ENCODE measurements at regions not wholly inside any gene's neighbourhood (a gene's known extent, or its start where the extent isn't known, plus 50 kb on each side); places are given as distances from the start of the nearest gene placed in this dataset.

DNA sequence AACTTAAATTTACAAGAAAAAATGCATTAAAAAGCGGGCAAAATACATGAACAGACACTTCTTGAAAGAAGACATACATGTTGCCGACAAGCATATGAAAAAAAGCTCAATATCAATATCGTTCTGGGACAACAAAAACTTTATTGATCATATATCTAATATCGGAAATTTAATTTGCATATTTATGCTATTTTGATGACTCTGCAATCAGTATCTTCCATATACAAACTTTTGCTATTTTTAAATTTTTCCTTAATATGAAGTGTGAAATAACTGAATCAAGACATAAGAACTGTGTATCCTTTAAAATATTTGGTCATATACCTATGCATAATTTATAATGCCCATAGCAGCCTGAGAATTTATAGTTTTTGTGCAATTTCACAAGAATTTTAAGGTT lies 224.6 kb downstream of the ALX1 start:
- 81 to 84% methylated on average over 2 to 4 of the region's 4 CpGs for WGBS, 2 donors (ENCODE audit: low coverage in 1 of 2)
- no peak for ATAC-seq

DNA sequence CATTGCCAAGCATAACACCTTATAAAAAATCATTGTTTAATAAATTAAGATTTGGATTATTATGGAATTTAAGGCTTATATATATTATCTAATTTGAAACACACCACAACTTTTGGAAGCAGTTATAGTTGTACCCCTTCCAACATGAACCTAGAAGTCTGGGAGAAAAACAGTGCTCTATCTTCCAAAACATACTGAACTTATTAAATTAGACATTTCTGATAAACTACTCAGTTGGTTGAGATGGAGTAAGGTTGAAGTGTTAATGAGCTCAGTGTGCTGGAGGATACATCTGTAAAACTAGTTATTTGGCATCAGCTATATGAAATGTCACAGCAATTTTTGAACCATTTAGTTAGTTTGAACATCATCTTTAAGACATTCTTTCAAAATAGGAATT lies 227.4 kb downstream of the ALX1 start:
- TF ChIP-seq, protein P1, sequence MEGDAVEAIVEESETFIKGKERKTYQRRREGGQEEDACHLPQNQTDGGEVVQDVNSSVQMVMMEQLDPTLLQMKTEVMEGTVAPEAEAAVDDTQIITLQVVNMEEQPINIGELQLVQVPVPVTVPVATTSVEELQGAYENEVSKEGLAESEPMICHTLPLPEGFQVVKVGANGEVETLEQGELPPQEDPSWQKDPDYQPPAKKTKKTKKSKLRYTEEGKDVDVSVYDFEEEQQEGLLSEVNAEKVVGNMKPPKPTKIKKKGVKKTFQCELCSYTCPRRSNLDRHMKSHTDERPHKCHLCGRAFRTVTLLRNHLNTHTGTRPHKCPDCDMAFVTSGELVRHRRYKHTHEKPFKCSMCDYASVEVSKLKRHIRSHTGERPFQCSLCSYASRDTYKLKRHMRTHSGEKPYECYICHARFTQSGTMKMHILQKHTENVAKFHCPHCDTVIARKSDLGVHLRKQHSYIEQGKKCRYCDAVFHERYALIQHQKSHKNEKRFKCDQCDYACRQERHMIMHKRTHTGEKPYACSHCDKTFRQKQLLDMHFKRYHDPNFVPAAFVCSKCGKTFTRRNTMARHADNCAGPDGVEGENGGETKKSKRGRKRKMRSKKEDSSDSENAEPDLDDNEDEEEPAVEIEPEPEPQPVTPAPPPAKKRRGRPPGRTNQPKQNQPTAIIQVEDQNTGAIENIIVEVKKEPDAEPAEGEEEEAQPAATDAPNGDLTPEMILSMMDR (IDR thresholded peaks at IDR 0.05) = no peak
- no peak for TF ChIP-seq POLR2AphosphoS5 (IDR thresholded peaks at IDR 0.05)
- Histone ChIP-seq H3K9me3 (no peaks in the 10 kb centered on the region), H3K27me3 (no peaks in the 10 kb centered on the region), H3K4me3 (no peak overlapping the region), H3K36me3 (no peaks in the 10 kb centered on the region), H3K27ac (no peak overlapping the region), H3K4me1 (no peaks in the 10 kb centered on the region)
- no peak for ATAC-seq

More for the DNA sequence above, 224.6 kb downstream of the ALX1 start:
- Histone ChIP-seq H3K9me3 (no peaks in the 10 kb centered on the region), H3K27me3 (no peaks in the 10 kb centered on the region), H3K36me3 (no peaks in the 10 kb centered on the region), H3K27ac (no peak overlapping the region), H3K4me1 (no peaks in the 10 kb centered on the region), H3K4me3 (no peak overlapping the region)
- TF ChIP-seq POLR2A (IDR thresholded peaks at IDR 0.05) (no peak), EP300 (IDR thresholded peaks at IDR 0.05) (no peak), POLR2AphosphoS5 (IDR thresholded peaks at IDR 0.05) (no peak)
- TF ChIP-seq, protein P1 (IDR thresholded peaks at IDR 0.05) = no peak

DNA sequence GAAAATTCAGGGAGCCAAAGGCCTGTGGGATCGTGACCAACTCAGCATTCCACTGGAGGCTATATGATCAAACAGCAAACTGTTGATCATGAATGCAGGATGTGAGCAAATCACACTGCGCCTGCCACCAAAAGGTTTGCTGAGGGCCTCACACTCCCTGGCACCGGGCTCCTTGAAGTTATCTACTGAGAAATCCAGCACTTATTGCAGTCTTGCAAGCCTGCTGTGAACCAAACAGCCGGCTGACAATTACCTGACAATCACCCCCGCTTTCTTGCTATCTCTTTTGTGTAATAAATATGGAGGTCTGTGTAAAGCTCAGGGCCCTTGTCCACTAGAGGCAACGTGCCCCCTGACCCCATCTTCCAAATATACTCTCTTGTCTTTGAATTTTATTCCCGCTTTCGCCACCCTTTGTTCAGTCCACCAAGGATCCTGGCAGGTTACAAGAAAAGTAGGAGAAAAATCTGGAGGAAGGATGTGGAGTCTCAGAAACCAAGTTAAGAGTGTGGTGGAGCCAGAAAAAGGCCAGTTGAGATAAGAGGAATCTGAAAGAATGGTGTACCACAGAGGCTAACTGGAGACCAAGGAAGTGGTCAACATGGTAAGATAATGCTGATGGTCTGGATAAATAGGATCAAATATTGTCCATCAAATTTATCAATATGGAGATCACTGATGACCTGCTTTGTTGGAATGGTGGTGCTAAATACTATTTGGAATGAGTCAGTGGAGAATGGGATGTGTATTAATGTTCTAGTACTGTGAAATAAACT lies 229.2 kb downstream of the ALX1 start:
- ATAC-seq = no peak
- no peaks in the 10 kb centered on the region for H3K4me1 ChIP-seq
- WGBS, 2 donors (ENCODE audit: low coverage in 1 of 2) = 35 to 62% methylated on average over 6 to 8 of the region's 8 CpGs
- H3K27ac ChIP-seq = no peak overlapping the region
- no peaks in the 10 kb centered on the region for H3K9me3 ChIP-seq
- H3K36me3 ChIP-seq = no peaks in the 10 kb centered on the region
- no peaks in the 10 kb centered on the region for H3K27me3 ChIP-seq
- no peak overlapping the region for H3K4me3 ChIP-seq
- TF ChIP-seq POLR2AphosphoS5 (IDR thresholded peaks at IDR 0.05) = no peak
- no peak for TF ChIP-seq EP300 (IDR thresholded peaks at IDR 0.05)
- no peak for TF ChIP-seq POLR2A (IDR thresholded peaks at IDR 0.05)
- TF ChIP-seq, protein P1 (IDR thresholded peaks at IDR 0.05) = no peak

DNA sequence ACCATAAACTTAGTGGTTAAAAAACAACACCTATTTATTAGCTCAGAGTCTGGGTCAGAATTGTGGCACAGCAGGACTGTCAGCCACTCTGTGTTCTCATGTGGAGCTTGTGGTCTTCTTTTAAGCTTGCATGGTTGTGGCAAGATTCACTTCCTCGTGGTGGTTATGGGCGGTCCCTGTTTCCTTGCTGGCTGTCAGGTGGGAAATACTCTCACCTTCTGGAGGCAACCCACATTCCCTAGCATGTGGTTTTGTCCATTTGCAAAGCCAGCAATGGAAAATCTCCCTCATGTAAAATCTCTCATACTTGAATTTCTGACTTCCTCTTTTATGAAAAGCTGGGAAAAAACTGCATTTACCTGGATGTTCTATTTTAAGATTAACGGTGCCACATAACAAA lies 229.8 kb downstream of the ALX1 start:
- no peak overlapping the region for H3K27ac ChIP-seq
- H3K27me3 ChIP-seq = no peaks in the 10 kb centered on the region
- no peaks in the 10 kb centered on the region for H3K9me3 ChIP-seq
- H3K4me1 ChIP-seq = no peaks in the 10 kb centered on the region
- no peak overlapping the region for H3K4me3 ChIP-seq
- no peaks in the 10 kb centered on the region for H3K36me3 ChIP-seq
- WGBS, 2 donors (ENCODE audit: low coverage in 1 of 2) = 51 to 60% methylated on average over 3 of the region's 3 CpGs
- TF ChIP-seq POLR2A (IDR thresholded peaks at IDR 0.05) (no peak), POLR2AphosphoS5 (IDR thresholded peaks at IDR 0.05) (no peak), EP300 (IDR thresholded peaks at IDR 0.05) (no peak)
- TF ChIP-seq, protein P1 (IDR thresholded peaks at IDR 0.05) = no peak
- ATAC-seq = no peak

DNA sequence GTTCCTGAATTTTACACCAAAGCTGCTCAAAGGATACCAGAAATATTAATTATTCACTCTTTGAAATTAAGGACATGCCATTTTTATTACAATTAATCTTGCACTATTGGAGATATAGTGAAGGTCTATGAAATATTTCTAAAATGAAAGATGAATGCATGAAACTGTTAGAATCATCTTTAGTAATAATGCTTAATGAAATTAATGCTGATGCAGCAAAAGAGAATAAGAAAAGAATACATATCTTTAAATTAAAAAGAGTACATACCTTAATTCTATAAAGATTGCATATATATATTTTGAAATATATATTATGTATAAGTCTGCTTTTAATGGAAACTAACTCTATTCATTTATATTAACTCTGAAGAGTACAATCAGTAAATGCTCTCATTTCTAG lies 236.0 kb downstream of the ALX1 start:
- H3K4me3 ChIP-seq = no peak overlapping the region
- ATAC-seq = no peak
- no peaks in the 10 kb centered on the region for H3K4me1 ChIP-seq
- no peaks in the 10 kb centered on the region for H3K27me3 ChIP-seq
- H3K36me3 ChIP-seq = no peaks in the 10 kb centered on the region
- no peaks in the 10 kb centered on the region for H3K9me3 ChIP-seq
- no peak for TF ChIP-seq POLR2A (IDR thresholded peaks at IDR 0.05)
- TF ChIP-seq, protein P1 (IDR thresholded peaks at IDR 0.05) = no peak
- no peak for TF ChIP-seq EP300 (IDR thresholded peaks at IDR 0.05)
- no peak for TF ChIP-seq POLR2AphosphoS5 (IDR thresholded peaks at IDR 0.05)
- no peak overlapping the region for H3K27ac ChIP-seq
